ENCODE measurements at regions not wholly inside any gene's neighbourhood (a gene's known extent, or its start where the extent isn't known, plus 50 kb on each side); places are given as distances from the start of the nearest gene placed in this dataset.
"Not testable (repeated sequence)": the region's sequence is repeated elsewhere in the genome, so short reads cannot be mapped to it uniquely, and the experiment has no call there.

GRCh38 chr6:148628251-148628650, 118.6 kb upstream of the UST start:
- Histone ChIP-seq H3K27ac (ENCODE audit: low read length) (no peak overlapping the region), H3K36me3 (ENCODE audit: control insufficient read depth, insufficient read depth, low read length) (no peaks in the 10 kb centered on the region), H3K4me3 (ENCODE audit: low read length) (no peak overlapping the region), H3K27me3 (ENCODE audit: control insufficient read depth, insufficient read depth, low read length) (no peaks in the 10 kb centered on the region), H3K4me1 (ENCODE audit: control insufficient read depth, insufficient read depth, low read length) (no peaks in the 10 kb centered on the region), H3K9me3 (replicated peaks; ENCODE audit: control insufficient read depth, low read depth, low read length) (no peaks in the 10 kb centered on the region)
- peak; percentile 39 for DNase-seq

GRCh38 chr6:148629181-148629580, 117.6 kb upstream of the UST start:
- no peak overlapping the region for H3K4me3 ChIP-seq (ENCODE audit: low read length)
- H3K27me3 ChIP-seq (ENCODE audit: control insufficient read depth, insufficient read depth, low read length) = no peaks in the 10 kb centered on the region
- peak; percentile 96 for DNase-seq
- H3K27ac ChIP-seq (ENCODE audit: low read length) = peak overlapping the region; percentile 44
- WGBS (ENCODE audit: insufficient coverage) = no CpG with 5 or more reads among the region's 1 CpG
- H3K9me3 ChIP-seq (replicated peaks; ENCODE audit: control insufficient read depth, low read depth, low read length) = no peaks in the 10 kb centered on the region
- no peaks in the 10 kb centered on the region for H3K36me3 ChIP-seq (ENCODE audit: control insufficient read depth, insufficient read depth, low read length)
- H3K4me1 ChIP-seq (ENCODE audit: control insufficient read depth, insufficient read depth, low read length) = no peaks in the 10 kb centered on the region

GRCh38 chr6:148629592-148630465, 117.0 kb upstream of the UST start:
- H3K36me3 ChIP-seq (ENCODE audit: control insufficient read depth, insufficient read depth, low read length) = no peaks in the 10 kb centered on the region
- no peak for DNase-seq
- no peaks in the 10 kb centered on the region for H3K4me1 ChIP-seq (ENCODE audit: control insufficient read depth, insufficient read depth, low read length)
- no peaks in the 10 kb centered on the region for H3K27me3 ChIP-seq (ENCODE audit: control insufficient read depth, insufficient read depth, low read length)
- peak overlapping the region; percentile 44 for H3K27ac ChIP-seq (ENCODE audit: low read length)
- H3K4me3 ChIP-seq (ENCODE audit: low read length) = no peak overlapping the region
- H3K9me3 ChIP-seq (replicated peaks; ENCODE audit: control insufficient read depth, low read depth, low read length) = no peaks in the 10 kb centered on the region
- 70% methylated on average over 2 of the region's 3 CpGs for WGBS (ENCODE audit: insufficient coverage)

GRCh38 chr6:148635070-148635743, 111.6 kb upstream of the UST start:
- no CpG with 5 or more reads among the region's 1 CpG for WGBS (ENCODE audit: insufficient coverage)
- no peak for DNase-seq
- H3K4me1 ChIP-seq (ENCODE audit: control insufficient read depth, insufficient read depth, low read length) = no peaks in the 10 kb centered on the region
- no peaks in the 10 kb centered on the region for H3K36me3 ChIP-seq (ENCODE audit: control insufficient read depth, insufficient read depth, low read length)
- H3K27ac ChIP-seq (ENCODE audit: low read length) = no peak overlapping the region
- no peak overlapping the region for H3K4me3 ChIP-seq (ENCODE audit: low read length)
- no peaks in the 10 kb centered on the region for H3K27me3 ChIP-seq (ENCODE audit: control insufficient read depth, insufficient read depth, low read length)
- no peaks in the 10 kb centered on the region for H3K9me3 ChIP-seq (replicated peaks; ENCODE audit: control insufficient read depth, low read depth, low read length)

- not testable (repeated sequence) for H3K4me1 ChIP-seq (ENCODE audit: control insufficient read depth, insufficient read depth, low read length); H3K36me3 ChIP-seq (ENCODE audit: control insufficient read depth, insufficient read depth, low read length); H3K9me3 ChIP-seq (replicated peaks; ENCODE audit: control insufficient read depth, low read depth, low read length); DNase-seq; H3K27ac ChIP-seq (ENCODE audit: low read length); H3K4me3 ChIP-seq (ENCODE audit: low read length); H3K27me3 ChIP-seq (ENCODE audit: control insufficient read depth, insufficient read depth, low read length)
- 90% methylated on average over 5 of the region's 8 CpGs for WGBS (ENCODE audit: insufficient coverage)
Observed at GRCh38 chr6:148641836-148642235, 105.0 kb upstream of the UST start.

DNA sequence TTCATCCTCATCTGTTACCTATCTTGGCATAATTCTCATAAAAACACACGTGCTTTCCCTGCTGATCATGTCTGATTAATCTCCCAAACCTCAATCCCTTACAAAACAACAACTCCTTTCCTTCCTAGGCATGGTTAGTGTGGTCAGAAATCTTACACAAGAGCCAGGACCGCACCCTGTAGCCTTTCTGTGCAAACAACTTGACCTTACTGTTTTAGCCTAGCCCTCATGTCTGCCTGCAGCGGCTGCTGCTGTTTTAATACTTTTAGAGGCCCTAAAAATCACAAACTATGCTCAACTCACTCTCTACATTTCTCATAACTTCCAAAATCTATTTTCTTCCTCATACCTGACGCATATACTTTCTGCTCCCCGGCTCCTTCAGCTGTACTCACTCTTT, 103.6 kb upstream of the UST start:
- not testable (repeated sequence) for H3K4me3 ChIP-seq (ENCODE audit: low read length); H3K36me3 ChIP-seq (ENCODE audit: control insufficient read depth, insufficient read depth, low read length); H3K27me3 ChIP-seq (ENCODE audit: control insufficient read depth, insufficient read depth, low read length); H3K9me3 ChIP-seq (replicated peaks; ENCODE audit: control insufficient read depth, low read depth, low read length); H3K4me1 ChIP-seq (ENCODE audit: control insufficient read depth, insufficient read depth, low read length); DNase-seq; H3K27ac ChIP-seq (ENCODE audit: low read length)
- WGBS (ENCODE audit: insufficient coverage) = 83% methylated on average over 2 of the region's 5 CpGs

DNA sequence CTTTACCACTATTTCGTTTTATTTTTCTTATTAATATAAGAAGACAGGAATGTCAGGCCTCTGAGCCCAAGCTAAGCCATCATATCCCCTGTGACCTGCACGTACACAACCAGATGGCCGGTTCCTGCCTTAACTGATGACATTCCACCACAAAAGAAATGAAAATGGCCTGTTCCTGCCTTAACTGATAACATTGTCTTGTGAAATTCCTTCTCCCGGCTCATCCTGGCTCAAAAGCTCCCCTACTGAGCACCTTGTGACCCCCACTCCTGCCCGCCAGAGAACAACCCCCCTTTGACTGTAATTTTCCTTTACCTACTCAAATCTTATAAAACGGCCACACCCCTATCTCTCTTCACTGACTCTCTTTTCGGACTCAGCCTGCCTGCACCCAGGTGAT, 101.8 kb upstream of the UST start:
- DNase-seq; H3K27me3 ChIP-seq (ENCODE audit: control insufficient read depth, insufficient read depth, low read length); H3K4me3 ChIP-seq (ENCODE audit: low read length); H3K9me3 ChIP-seq (replicated peaks; ENCODE audit: control insufficient read depth, low read depth, low read length); H3K4me1 ChIP-seq (ENCODE audit: control insufficient read depth, insufficient read depth, low read length); H3K36me3 ChIP-seq (ENCODE audit: control insufficient read depth, insufficient read depth, low read length); H3K27ac ChIP-seq (ENCODE audit: low read length): not testable (repeated sequence)
- 62% methylated on average over 2 of the region's 7 CpGs for WGBS (ENCODE audit: insufficient coverage)

DNA sequence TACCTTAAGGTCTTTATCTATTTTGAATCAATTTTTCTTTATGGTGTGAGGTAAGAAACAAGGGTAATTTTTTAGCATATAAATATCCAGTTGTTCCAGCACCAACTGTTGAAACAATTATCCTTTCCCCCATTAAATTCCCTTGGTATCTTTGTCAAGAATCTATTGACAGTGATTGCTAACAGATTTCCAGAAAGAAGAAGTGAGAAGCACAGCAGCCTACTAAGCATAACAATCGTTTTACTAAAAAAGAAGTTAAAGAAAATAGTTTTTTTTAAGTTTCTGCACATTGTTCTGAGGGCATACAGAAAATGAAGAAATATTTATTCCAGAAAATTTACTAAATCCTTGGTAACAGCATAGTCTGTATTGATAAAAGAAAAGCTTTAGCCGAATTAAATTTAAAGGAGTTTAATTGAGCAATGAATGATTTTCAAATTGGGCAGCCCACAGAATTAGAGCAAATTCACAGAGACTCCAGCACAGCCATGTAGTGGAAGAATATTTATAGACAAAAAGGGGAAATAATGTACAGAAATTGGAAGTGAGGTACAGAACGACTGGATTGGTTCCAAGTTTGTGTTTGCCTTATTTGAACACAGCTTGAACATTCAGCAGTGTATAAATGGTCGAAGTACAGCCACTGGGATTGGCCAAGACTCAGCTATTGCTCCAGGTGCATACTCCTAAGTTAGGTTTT, 97.9 kb upstream of the UST start:
- peak; percentile 47 for DNase-seq
- 45% methylated on average over 2 of the region's 4 CpGs for WGBS (ENCODE audit: insufficient coverage)
- H3K4me1 ChIP-seq (ENCODE audit: control insufficient read depth, insufficient read depth, low read length) = peaks cover 2% of the 10 kb centered on the region

DNA sequence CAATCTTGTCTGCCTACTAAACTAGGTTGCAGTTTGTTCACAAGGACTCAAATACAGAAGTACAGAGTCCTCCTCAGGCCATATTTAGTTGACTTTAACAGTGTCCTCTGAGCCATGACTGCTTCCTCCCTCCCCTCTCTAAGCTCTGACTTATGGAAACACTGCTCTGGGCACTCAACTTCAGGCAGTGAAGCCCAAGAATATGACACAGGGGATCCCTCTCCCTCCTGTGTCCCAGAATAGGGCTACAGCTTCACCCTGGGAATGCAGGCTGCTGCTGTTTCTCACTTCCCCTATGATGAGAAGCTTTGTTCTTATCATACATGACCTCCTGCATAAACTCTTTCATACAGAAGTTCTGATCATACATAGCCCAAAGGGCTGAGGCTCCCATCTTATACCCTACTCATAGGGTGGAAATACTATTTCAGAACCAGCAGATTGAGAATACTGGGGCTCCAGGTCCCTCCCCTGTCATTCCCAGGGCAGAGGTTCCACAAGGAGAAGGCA, 97.3 kb upstream of the UST start:
- Histone ChIP-seq H3K27me3 (ENCODE audit: control insufficient read depth, insufficient read depth, low read length) (no peaks in the 10 kb centered on the region), H3K4me3 (ENCODE audit: low read length) (no peak overlapping the region), H3K9me3 (replicated peaks; ENCODE audit: control insufficient read depth, low read depth, low read length) (peaks cover 13% of the 10 kb centered on the region), H3K4me1 (ENCODE audit: control insufficient read depth, insufficient read depth, low read length) (peaks cover 2% of the 10 kb centered on the region), H3K36me3 (ENCODE audit: control insufficient read depth, insufficient read depth, low read length) (no peaks in the 10 kb centered on the region), H3K27ac (ENCODE audit: low read length) (no peak overlapping the region)
- DNase-seq = no peak

More for the DNA sequence above, 97.9 kb upstream of the UST start:
- no peak overlapping the region for H3K27ac ChIP-seq (ENCODE audit: low read length)
- H3K36me3 ChIP-seq (ENCODE audit: control insufficient read depth, insufficient read depth, low read length) = no peaks in the 10 kb centered on the region
- H3K4me3 ChIP-seq (ENCODE audit: low read length) = no peak overlapping the region
- H3K27me3 ChIP-seq (ENCODE audit: control insufficient read depth, insufficient read depth, low read length) = no peaks in the 10 kb centered on the region
- peaks cover 11% of the 10 kb centered on the region for H3K9me3 ChIP-seq (replicated peaks; ENCODE audit: control insufficient read depth, low read depth, low read length)

DNA sequence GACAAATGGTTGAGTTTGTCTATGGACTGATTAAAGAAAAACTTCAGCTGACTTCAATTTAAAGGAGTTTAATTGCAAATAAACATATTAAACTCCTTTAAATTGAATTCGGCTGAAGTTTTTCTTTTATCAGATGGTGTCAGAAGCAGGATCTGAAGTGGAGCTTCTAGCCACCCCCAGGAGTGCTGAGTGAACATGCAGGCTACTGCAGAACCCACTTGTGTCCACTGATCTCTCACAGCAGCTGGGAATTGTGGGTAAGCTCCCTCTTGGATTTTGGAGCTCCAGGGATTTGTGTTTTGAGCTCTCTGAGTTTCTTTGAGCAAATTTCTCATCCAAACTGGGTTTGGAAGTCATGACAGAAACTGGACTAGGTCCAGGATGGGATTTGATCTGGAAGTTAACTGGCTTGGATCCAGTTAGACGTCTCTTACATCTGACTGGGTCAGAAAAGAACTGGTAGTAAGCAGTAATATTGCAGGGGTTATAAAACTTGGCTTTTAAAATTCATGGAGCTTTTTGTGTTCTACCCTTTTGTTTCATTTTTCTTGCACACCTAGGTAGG, 95.8 kb upstream of the UST start:
- Histone ChIP-seq H3K27ac (ENCODE audit: low read length) (no peak overlapping the region), H3K4me1 (ENCODE audit: control insufficient read depth, insufficient read depth, low read length) (peaks cover 2% of the 10 kb centered on the region), H3K4me3 (ENCODE audit: low read length) (no peak overlapping the region), H3K27me3 (ENCODE audit: control insufficient read depth, insufficient read depth, low read length) (no peaks in the 10 kb centered on the region), H3K9me3 (replicated peaks; ENCODE audit: control insufficient read depth, low read depth, low read length) (peaks cover 13% of the 10 kb centered on the region), H3K36me3 (ENCODE audit: control insufficient read depth, insufficient read depth, low read length) (no peaks in the 10 kb centered on the region)
- peak; percentile 56 for DNase-seq
- 0% methylated on average over 1 of the region's 2 CpGs for WGBS (ENCODE audit: insufficient coverage)
